ENCODE measurements at regions not wholly inside any gene's neighbourhood (a gene's known extent, or its start where the extent isn't known, plus 50 kb on each side); places are given as distances from the start of the nearest gene placed in this dataset.

GRCh38 chr4:114208574-114209151 is 229.2 kb upstream of the ARSJ start:
- H3K4me1 ChIP-seq (ENCODE audit: control insufficient read depth, insufficient read depth, low read length) = peaks cover 10% of the 10 kb centered on the region; the same call in 1 of the 2 replicates
- H3K4me3 ChIP-seq (ENCODE audit: low read depth, low read length) = no peak overlapping the region
- no peak overlapping the region for H3K27ac ChIP-seq (ENCODE audit: low read depth, low read length)
- no peaks in the 10 kb centered on the region for H3K27me3 ChIP-seq (ENCODE audit: control insufficient read depth, insufficient read depth, low read length)
- H3K36me3 ChIP-seq (ENCODE audit: control insufficient read depth, insufficient read depth, low read length) = no peaks in the 10 kb centered on the region
- no peaks in the 10 kb centered on the region for H3K9me3 ChIP-seq (ENCODE audit: control insufficient read depth, insufficient read depth, low read length)
- no peak overlapping the region for H3K9ac ChIP-seq (ENCODE audit: low read depth, low read length)

- H3K27ac ChIP-seq (ENCODE audit: low read depth, low read length) = no peak overlapping the region
- no peaks in the 10 kb centered on the region for H3K9me3 ChIP-seq (ENCODE audit: control insufficient read depth, insufficient read depth, low read length)
- peaks cover 10% of the 10 kb centered on the region; the same call in 1 of the 2 replicates for H3K4me1 ChIP-seq (ENCODE audit: control insufficient read depth, insufficient read depth, low read length)
- H3K36me3 ChIP-seq (ENCODE audit: control insufficient read depth, insufficient read depth, low read length) = no peaks in the 10 kb centered on the region
- H3K9ac ChIP-seq (ENCODE audit: low read depth, low read length) = no peak overlapping the region
- no peak overlapping the region for H3K4me3 ChIP-seq (ENCODE audit: low read depth, low read length)
- no peaks in the 10 kb centered on the region for H3K27me3 ChIP-seq (ENCODE audit: control insufficient read depth, insufficient read depth, low read length)
These were observed 230.1 kb upstream of the ARSJ start for GRCh38 chr4:114209584-114209983.

- Histone ChIP-seq H3K9me3 (ENCODE audit: control insufficient read depth, insufficient read depth, low read length) (no peaks in the 10 kb centered on the region), H3K27ac (ENCODE audit: low read depth, low read length) (no peak overlapping the region), H3K9ac (ENCODE audit: low read depth, low read length) (no peak overlapping the region), H3K27me3 (ENCODE audit: control insufficient read depth, insufficient read depth, low read length) (no peaks in the 10 kb centered on the region), H3K36me3 (ENCODE audit: control insufficient read depth, insufficient read depth, low read length) (no peaks in the 10 kb centered on the region), H3K4me3 (ENCODE audit: low read depth, low read length) (no peak overlapping the region), H3K4me1 (ENCODE audit: control insufficient read depth, insufficient read depth, low read length) (peaks cover 10% of the 10 kb centered on the region; the same call in 1 of the 2 replicates)
These were observed 232.1 kb upstream of the ARSJ start for GRCh38 chr4:114211556-114211955.

GRCh38 chr4:114217150-114217817 is 237.8 kb upstream of the ARSJ start:
- Histone ChIP-seq H3K9ac (ENCODE audit: low read depth, low read length) (no peak overlapping the region), H3K9me3 (ENCODE audit: control insufficient read depth, insufficient read depth, low read length) (no peaks in the 10 kb centered on the region), H3K27me3 (ENCODE audit: control insufficient read depth, insufficient read depth, low read length) (no peaks in the 10 kb centered on the region), H3K27ac (ENCODE audit: low read depth, low read length) (no peak overlapping the region), H3K4me1 (ENCODE audit: control insufficient read depth, insufficient read depth, low read length) (no peaks in the 10 kb centered on the region), H3K36me3 (ENCODE audit: control insufficient read depth, insufficient read depth, low read length) (no peaks in the 10 kb centered on the region), H3K4me3 (ENCODE audit: low read depth, low read length) (no peak overlapping the region)

- Histone ChIP-seq H3K4me1 (ENCODE audit: control insufficient read depth, insufficient read depth, low read length) (peaks cover 14% of the 10 kb centered on the region; the same call in 1 of the 2 replicates), H3K4me3 (ENCODE audit: low read depth, low read length) (no peak overlapping the region), H3K27ac (ENCODE audit: low read depth, low read length) (no peak overlapping the region), H3K36me3 (ENCODE audit: control insufficient read depth, insufficient read depth, low read length) (no peaks in the 10 kb centered on the region), H3K27me3 (ENCODE audit: control insufficient read depth, insufficient read depth, low read length) (no peaks in the 10 kb centered on the region), H3K9ac (ENCODE audit: low read depth, low read length) (no peak overlapping the region), H3K9me3 (ENCODE audit: control insufficient read depth, insufficient read depth, low read length) (no peaks in the 10 kb centered on the region)
These were observed 244.1 kb upstream of the ARSJ start for GRCh38 chr4:114223580-114223979.

- no peak overlapping the region for H3K4me3 ChIP-seq (ENCODE audit: low read depth, low read length)
These were observed 246.0 kb upstream of the ARSJ start for GRCh38 chr4:114225436-114225835.

GRCh38 chr4:114226179-114226578 is 246.7 kb upstream of the ARSJ start:
- Histone ChIP-seq H3K9ac (ENCODE audit: low read depth, low read length) (no peak overlapping the region), H3K27me3 (ENCODE audit: control insufficient read depth, insufficient read depth, low read length) (no peaks in the 10 kb centered on the region), H3K4me1 (ENCODE audit: control insufficient read depth, insufficient read depth, low read length) (peaks cover 14% of the 10 kb centered on the region; the same call in 1 of the 2 replicates), H3K36me3 (ENCODE audit: control insufficient read depth, insufficient read depth, low read length) (no peaks in the 10 kb centered on the region), H3K4me3 (ENCODE audit: low read depth, low read length) (no peak overlapping the region), H3K9me3 (ENCODE audit: control insufficient read depth, insufficient read depth, low read length) (no peaks in the 10 kb centered on the region), H3K27ac (ENCODE audit: low read depth, low read length) (no peak overlapping the region)

More at GRCh38 chr4:114225436-114225835, 246.0 kb upstream of the ARSJ start:
- Histone ChIP-seq H3K36me3 (ENCODE audit: control insufficient read depth, insufficient read depth, low read length) (no peaks in the 10 kb centered on the region), H3K4me1 (ENCODE audit: control insufficient read depth, insufficient read depth, low read length) (peaks cover 14% of the 10 kb centered on the region; the same call in 1 of the 2 replicates), H3K27me3 (ENCODE audit: control insufficient read depth, insufficient read depth, low read length) (no peaks in the 10 kb centered on the region), H3K9ac (ENCODE audit: low read depth, low read length) (no peak overlapping the region), H3K9me3 (ENCODE audit: control insufficient read depth, insufficient read depth, low read length) (no peaks in the 10 kb centered on the region), H3K27ac (ENCODE audit: low read depth, low read length) (no peak overlapping the region)

- Histone ChIP-seq H3K36me3 (ENCODE audit: control insufficient read depth, insufficient read depth, low read length) (no peaks in the 10 kb centered on the region), H3K27ac (ENCODE audit: low read depth, low read length) (no peak overlapping the region), H3K4me3 (ENCODE audit: low read depth, low read length) (no peak overlapping the region), H3K27me3 (ENCODE audit: control insufficient read depth, insufficient read depth, low read length) (no peaks in the 10 kb centered on the region), H3K9ac (ENCODE audit: low read depth, low read length) (no peak overlapping the region), H3K4me1 (ENCODE audit: control insufficient read depth, insufficient read depth, low read length) (peaks cover 14% of the 10 kb centered on the region; the same call in 1 of the 2 replicates), H3K9me3 (ENCODE audit: control insufficient read depth, insufficient read depth, low read length) (no peaks in the 10 kb centered on the region)
These were observed 247.7 kb upstream of the ARSJ start for GRCh38 chr4:114226968-114227760.

- peaks cover 14% of the 10 kb centered on the region; the same call in 1 of the 2 replicates for H3K4me1 ChIP-seq (ENCODE audit: control insufficient read depth, insufficient read depth, low read length)
- H3K9me3 ChIP-seq (ENCODE audit: control insufficient read depth, insufficient read depth, low read length) = no peaks in the 10 kb centered on the region
- no peak overlapping the region for H3K9ac ChIP-seq (ENCODE audit: low read depth, low read length)
- no peaks in the 10 kb centered on the region for H3K27me3 ChIP-seq (ENCODE audit: control insufficient read depth, insufficient read depth, low read length)
- H3K36me3 ChIP-seq (ENCODE audit: control insufficient read depth, insufficient read depth, low read length) = no peaks in the 10 kb centered on the region
- no peak overlapping the region for H3K4me3 ChIP-seq (ENCODE audit: low read depth, low read length)
- no peak overlapping the region for H3K27ac ChIP-seq (ENCODE audit: low read depth, low read length)
These were observed 250.3 kb upstream of the ARSJ start for GRCh38 chr4:114229706-114230105.

GRCh38 chr4:114236171-114236769 is 256.8 kb upstream of the ARSJ start:
- Histone ChIP-seq H3K27ac (ENCODE audit: low read depth, low read length) (no peak overlapping the region), H3K4me3 (ENCODE audit: low read depth, low read length) (no peak overlapping the region), H3K9me3 (ENCODE audit: control insufficient read depth, insufficient read depth, low read length) (no peaks in the 10 kb centered on the region), H3K4me1 (ENCODE audit: control insufficient read depth, insufficient read depth, low read length) (no peaks in the 10 kb centered on the region), H3K9ac (ENCODE audit: low read depth, low read length) (no peak overlapping the region), H3K27me3 (ENCODE audit: control insufficient read depth, insufficient read depth, low read length) (no peaks in the 10 kb centered on the region), H3K36me3 (ENCODE audit: control insufficient read depth, insufficient read depth, low read length) (no peaks in the 10 kb centered on the region)

Measured in HUES48 (cell line).